SK-N-SH treated with all-trans-retinoic acid at 6 μM for 48 hours (cell line): ENCODE measurements at regions not wholly inside any gene's neighbourhood (a gene's known extent, or its start where the extent isn't known, plus 50 kb on each side); places are given as distances from the start of the nearest gene placed in this dataset.

Source experiments
- ATAC-seq: fragments of 200-7000 bp; cut with Tn5 transposase; 3 replicates; pipeline ENCODE4 v1.9.1; 2020; ENCODE audit warnings: mild to moderate bottlenecking, moderate library complexity
- ARNTL ChIP-seq: fragments of 450-650 bp; formaldehyde crosslinking; IDR thresholded peaks from 2 replicates; pipeline ENCODE4 v1.5.0; 2020; ENCODE audit warnings: low read depth, mild to moderate bottlenecking, moderate library complexity, borderline replicate concordance
- CSDC2 ChIP-seq: fragments of 250-450 bp; sonication (Bioruptor Pico); IDR thresholded peaks from 2 replicates; pipeline ENCODE4 v1.5.0; 2020; ENCODE audit warnings: mild to moderate bottlenecking, moderate library complexity
- ESRRG ChIP-seq: fragments of 250-450 bp; sonication (Bioruptor Pico); IDR thresholded peaks from 2 replicates; pipeline ENCODE4 v1.6.1; 2021; ENCODE audit warnings: mild to moderate bottlenecking
- GLIS3 ChIP-seq: fragments of 250-450 bp; sonication (Bioruptor Pico); IDR thresholded peaks from 2 replicates; pipeline ENCODE4 v1.5.0; 2020; ENCODE audit warnings: mild to moderate bottlenecking, moderate library complexity
- ISL1 ChIP-seq: fragments of 250-450 bp; sonication (Bioruptor Pico); IDR thresholded peaks from 2 replicates; pipeline ENCODE4 v2.1.2; 2022; ENCODE audit warnings: mild to moderate bottlenecking, moderate library complexity
- OSR1 ChIP-seq: fragments of 250-450 bp; sonication (Bioruptor Pico); IDR thresholded peaks from 2 replicates; pipeline ENCODE4 v1.8.0; 2022; ENCODE audit warnings: moderate library complexity, mild to moderate bottlenecking, inconsistent platforms
- PPARA ChIP-seq: fragments of 250-450 bp; sonication (Bioruptor Pico); IDR thresholded peaks from 2 replicates; pipeline ENCODE4 v1.5.0; 2020; ENCODE audit warnings: mild to moderate bottlenecking, borderline replicate concordance
- RARB ChIP-seq: fragments of 250-450 bp; sonication (Bioruptor Pico); IDR thresholded peaks from 2 replicates; pipeline ENCODE4 v1.8.0; 2021; ENCODE audit warnings: mild to moderate bottlenecking, moderate library complexity
- SNAI2 ChIP-seq: fragments of 250-450 bp; sonication (Bioruptor Pico); IDR thresholded peaks from 2 replicates; pipeline ENCODE4 v1.5.0; 2020; ENCODE audit warnings: mild to moderate bottlenecking, moderate library complexity
- TCF4 ChIP-seq: fragments of 250-450 bp; sonication (Bioruptor Pico); IDR thresholded peaks from 2 replicates; pipeline ENCODE4 v1.8.0; 2021; ENCODE audit warnings: mild to moderate bottlenecking, moderate library complexity, borderline replicate concordance
- TOX ChIP-seq: fragments of 250-450 bp; sonication (Bioruptor Pico); IDR thresholded peaks from 2 replicates; pipeline ENCODE4 v1.8.0; 2021; ENCODE audit warnings: mild to moderate bottlenecking, moderate library complexity, borderline replicate concordance
- ZC3H10 ChIP-seq: fragments of 250-450 bp; sonication (Bioruptor Pico); IDR thresholded peaks from 2 replicates; pipeline ENCODE4 v1.5.1; 2021; ENCODE audit warnings: mild to moderate bottlenecking, moderate library complexity
- ZFP3 ChIP-seq: fragments of 250-450 bp; sonication (Bioruptor Pico); IDR thresholded peaks from 2 replicates; pipeline ENCODE4 v1.5.0; 2020; ENCODE audit warnings: mild to moderate bottlenecking, moderate library complexity
- ZFP30 ChIP-seq: fragments of 450-650 bp; formaldehyde crosslinking; IDR thresholded peaks from 2 replicates; pipeline ENCODE4 v1.5.0; 2022; ENCODE audit warnings: mild to moderate bottlenecking, moderate library complexity
- ZNF565 ChIP-seq: fragments of 450-650 bp; formaldehyde crosslinking; conservative IDR thresholded peaks from 2 replicates; pipeline ENCODE4 v1.5.0; 2020; ENCODE audit warnings: low read depth, mild to moderate bottlenecking, moderate library complexity
- ZNF70 ChIP-seq: fragments of 450-650 bp; formaldehyde crosslinking; IDR thresholded peaks from 2 replicates; pipeline ENCODE4 v1.5.0; 2020; ENCODE audit warnings: mild to moderate bottlenecking, moderate library complexity
- ZNF8 ChIP-seq: fragments of 450-650 bp; formaldehyde crosslinking; IDR thresholded peaks from 2 replicates; pipeline ENCODE4 v1.5.0; 2020; ENCODE audit warnings: mild to moderate bottlenecking, moderate library complexity
- TF ChIP-seq, protein P1 (sequence below): fragments of 250-450 bp; sonication (Bioruptor Pico); IDR thresholded peaks from 2 replicates; pipeline ENCODE4 v1.5.0; 2020; ENCODE audit warnings: mild to moderate bottlenecking, moderate library complexity
- TF ChIP-seq, protein P2 (sequence below): fragments of 250-450 bp; sonication (Bioruptor Pico); IDR thresholded peaks from 2 replicates; pipeline ENCODE4 v1.8.0; 2021; ENCODE audit warnings: low read depth, mild to moderate bottlenecking, moderate library complexity, borderline replicate concordance
- TF ChIP-seq, protein P3 (sequence below): fragments of 250-450 bp; sonication (Bioruptor Pico); IDR thresholded peaks from 2 replicates; pipeline ENCODE4 v1.8.0; 2020; ENCODE audit warnings: mild to moderate bottlenecking, moderate library complexity, borderline replicate concordance
- TF ChIP-seq, protein P4 (sequence below): fragments of 250-450 bp; sonication (Bioruptor Pico); IDR thresholded peaks from 2 replicates; pipeline ENCODE4 v1.5.1; 2020; ENCODE audit warnings: low read depth, mild to moderate bottlenecking, moderate library complexity

DNA sequence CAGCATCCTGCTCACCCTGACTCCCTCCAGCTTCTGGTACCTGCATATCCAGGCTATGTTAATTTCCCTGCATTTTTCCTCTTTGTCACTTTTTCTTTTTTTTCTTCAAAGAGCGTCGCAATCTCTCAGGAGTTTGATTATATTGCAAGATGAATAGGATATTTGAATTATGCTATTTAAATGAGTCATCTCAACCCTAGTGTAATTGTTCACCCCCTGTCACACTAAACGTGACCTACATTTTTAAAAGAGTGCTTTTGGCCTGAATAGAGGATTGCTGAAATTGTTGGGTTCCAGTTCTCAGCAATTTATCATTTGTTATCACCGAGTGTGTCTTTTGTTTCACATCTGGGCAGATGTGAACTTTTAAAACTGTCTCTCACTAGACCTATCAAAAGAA, 294.7 kb downstream of the SOX2 start (continued):
- TF ChIP-seq ZFP30 (no peak), ZC3H10 (no peak), SNAI2 (CRISPR knock-in tag) (no peak), GLIS3 (CRISPR knock-in tag) (no peak), RARB (CRISPR knock-in tag) (no peak), ZFP3 (CRISPR knock-in tag) (no peak)

DNA sequence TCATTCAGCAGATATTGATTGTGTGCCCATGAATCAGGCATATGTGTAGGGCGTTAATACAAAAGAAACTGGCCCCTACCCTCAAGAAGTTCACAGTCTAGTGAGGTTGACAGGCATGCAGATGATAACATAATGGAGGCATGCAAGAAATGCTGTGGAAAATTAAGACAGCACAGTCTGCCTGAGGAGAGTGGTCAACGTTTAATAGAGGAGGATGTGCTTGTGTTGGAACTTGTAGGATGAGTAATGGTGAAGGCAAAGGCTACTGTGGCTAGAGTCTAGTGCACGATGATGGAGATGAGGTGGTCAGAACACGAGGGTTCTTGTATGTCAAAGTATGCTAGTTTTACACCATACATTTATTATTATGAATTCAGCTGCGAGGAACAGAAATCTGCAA, 295.7 kb downstream of the SOX2 start:
- no peak for TF ChIP-seq ISL1 (CRISPR knock-in tag)
- no peak for TF ChIP-seq ESRRG
- TF ChIP-seq OSR1 (CRISPR knock-in tag) = no peak
- TF ChIP-seq PPARA (CRISPR knock-in tag) = no peak
- TF ChIP-seq ZNF70 (CRISPR knock-in tag) = no peak
- no peak for TF ChIP-seq CSDC2 (CRISPR knock-in tag)
- TF ChIP-seq, protein P1, sequence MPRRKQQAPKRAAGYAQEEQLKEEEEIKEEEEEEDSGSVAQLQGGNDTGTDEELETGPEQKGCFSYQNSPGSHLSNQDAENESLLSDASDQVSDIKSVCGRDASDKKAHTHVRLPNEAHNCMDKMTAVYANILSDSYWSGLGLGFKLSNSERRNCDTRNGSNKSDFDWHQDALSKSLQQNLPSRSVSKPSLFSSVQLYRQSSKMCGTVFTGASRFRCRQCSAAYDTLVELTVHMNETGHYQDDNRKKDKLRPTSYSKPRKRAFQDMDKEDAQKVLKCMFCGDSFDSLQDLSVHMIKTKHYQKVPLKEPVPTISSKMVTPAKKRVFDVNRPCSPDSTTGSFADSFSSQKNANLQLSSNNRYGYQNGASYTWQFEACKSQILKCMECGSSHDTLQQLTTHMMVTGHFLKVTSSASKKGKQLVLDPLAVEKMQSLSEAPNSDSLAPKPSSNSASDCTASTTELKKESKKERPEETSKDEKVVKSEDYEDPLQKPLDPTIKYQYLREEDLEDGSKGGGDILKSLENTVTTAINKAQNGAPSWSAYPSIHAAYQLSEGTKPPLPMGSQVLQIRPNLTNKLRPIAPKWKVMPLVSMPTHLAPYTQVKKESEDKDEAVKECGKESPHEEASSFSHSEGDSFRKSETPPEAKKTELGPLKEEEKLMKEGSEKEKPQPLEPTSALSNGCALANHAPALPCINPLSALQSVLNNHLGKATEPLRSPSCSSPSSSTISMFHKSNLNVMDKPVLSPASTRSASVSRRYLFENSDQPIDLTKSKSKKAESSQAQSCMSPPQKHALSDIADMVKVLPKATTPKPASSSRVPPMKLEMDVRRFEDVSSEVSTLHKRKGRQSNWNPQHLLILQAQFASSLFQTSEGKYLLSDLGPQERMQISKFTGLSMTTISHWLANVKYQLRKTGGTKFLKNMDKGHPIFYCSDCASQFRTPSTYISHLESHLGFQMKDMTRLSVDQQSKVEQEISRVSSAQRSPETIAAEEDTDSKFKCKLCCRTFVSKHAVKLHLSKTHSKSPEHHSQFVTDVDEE (CRISPR knock-in tag) = no peak
- TF ChIP-seq TCF4 (CRISPR knock-in tag) = no peak
- TF ChIP-seq ZNF8 (CRISPR knock-in tag) = no peak
- TF ChIP-seq ARNTL (CRISPR knock-in tag) = no peak
- TF ChIP-seq, protein P2, sequence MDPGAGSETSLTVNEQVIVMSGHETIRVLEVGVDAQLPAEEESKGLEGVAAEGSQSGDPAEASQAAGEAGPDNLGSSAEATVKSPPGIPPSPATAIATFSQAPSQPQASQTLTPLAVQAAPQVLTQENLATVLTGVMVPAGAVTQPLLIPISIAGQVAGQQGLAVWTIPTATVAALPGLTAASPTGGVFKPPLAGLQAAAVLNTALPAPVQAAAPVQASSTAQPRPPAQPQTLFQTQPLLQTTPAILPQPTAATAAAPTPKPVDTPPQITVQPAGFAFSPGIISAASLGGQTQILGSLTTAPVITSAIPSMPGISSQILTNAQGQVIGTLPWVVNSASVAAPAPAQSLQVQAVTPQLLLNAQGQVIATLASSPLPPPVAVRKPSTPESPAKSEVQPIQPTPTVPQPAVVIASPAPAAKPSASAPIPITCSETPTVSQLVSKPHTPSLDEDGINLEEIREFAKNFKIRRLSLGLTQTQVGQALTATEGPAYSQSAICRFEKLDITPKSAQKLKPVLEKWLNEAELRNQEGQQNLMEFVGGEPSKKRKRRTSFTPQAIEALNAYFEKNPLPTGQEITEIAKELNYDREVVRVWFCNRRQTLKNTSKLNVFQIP (CRISPR knock-in tag) = no peak
- TF ChIP-seq RARB (CRISPR knock-in tag) = no peak
- TF ChIP-seq GLIS3 (CRISPR knock-in tag) = no peak
- TF ChIP-seq TOX (CRISPR knock-in tag) = no peak
- TF ChIP-seq, protein P3, sequence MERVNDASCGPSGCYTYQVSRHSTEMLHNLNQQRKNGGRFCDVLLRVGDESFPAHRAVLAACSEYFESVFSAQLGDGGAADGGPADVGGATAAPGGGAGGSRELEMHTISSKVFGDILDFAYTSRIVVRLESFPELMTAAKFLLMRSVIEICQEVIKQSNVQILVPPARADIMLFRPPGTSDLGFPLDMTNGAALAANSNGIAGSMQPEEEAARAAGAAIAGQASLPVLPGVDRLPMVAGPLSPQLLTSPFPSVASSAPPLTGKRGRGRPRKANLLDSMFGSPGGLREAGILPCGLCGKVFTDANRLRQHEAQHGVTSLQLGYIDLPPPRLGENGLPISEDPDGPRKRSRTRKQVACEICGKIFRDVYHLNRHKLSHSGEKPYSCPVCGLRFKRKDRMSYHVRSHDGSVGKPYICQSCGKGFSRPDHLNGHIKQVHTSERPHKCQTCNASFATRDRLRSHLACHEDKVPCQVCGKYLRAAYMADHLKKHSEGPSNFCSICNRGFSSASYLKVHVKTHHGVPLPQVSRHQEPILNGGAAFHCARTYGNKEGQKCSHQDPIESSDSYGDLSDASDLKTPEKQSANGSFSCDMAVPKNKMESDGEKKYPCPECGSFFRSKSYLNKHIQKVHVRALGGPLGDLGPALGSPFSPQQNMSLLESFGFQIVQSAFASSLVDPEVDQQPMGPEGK (CRISPR knock-in tag) = no peak
- ATAC-seq = no peak

DNA sequence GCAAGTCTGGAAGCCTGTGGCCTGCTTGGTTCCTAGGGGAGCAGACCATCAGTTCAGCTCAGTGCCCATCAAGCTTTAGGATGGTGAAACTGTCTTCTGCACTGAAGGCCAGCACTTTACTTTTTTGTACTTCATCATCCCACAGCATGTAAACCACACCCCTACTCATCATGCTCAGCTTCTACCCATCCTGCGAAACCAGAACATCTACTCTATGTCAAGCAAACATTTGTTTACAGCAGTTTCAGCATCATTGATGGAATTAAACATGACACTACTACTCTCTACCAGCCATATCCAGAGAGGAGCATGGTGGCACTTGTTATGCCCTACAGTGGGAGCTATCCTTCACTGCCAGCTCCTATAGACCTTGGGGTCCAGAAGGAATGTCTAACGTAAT, 306.6 kb downstream of the SOX2 start:
- TF ChIP-seq, protein P4, sequence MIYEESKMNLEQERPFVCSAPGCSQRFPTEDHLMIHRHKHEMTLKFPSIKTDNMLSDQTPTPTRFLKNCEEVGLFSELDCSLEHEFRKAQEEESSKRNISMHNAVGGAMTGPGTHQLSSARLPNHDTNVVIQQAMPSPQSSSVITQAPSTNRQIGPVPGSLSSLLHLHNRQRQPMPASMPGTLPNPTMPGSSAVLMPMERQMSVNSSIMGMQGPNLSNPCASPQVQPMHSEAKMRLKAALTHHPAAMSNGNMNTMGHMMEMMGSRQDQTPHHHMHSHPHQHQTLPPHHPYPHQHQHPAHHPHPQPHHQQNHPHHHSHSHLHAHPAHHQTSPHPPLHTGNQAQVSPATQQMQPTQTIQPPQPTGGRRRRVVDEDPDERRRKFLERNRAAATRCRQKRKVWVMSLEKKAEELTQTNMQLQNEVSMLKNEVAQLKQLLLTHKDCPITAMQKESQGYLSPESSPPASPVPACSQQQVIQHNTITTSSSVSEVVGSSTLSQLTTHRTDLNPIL (CRISPR knock-in tag) = no peak
- TF ChIP-seq OSR1 (CRISPR knock-in tag) (no peak), CSDC2 (CRISPR knock-in tag) (no peak), SNAI2 (CRISPR knock-in tag) (no peak), TOX (CRISPR knock-in tag) (no peak), PPARA (CRISPR knock-in tag) (no peak), ESRRG (no peak), TCF4 (CRISPR knock-in tag) (no peak), ZFP3 (CRISPR knock-in tag) (no peak), ISL1 (CRISPR knock-in tag) (no peak), RARB (CRISPR knock-in tag) (no peak), ZNF8 (CRISPR knock-in tag) (no peak), ZNF565 (CRISPR knock-in tag) (no peak)
- TF ChIP-seq, protein P2 (CRISPR knock-in tag) = no peak
- TF ChIP-seq, all 23 proteins: peak for 0
- ATAC-seq = no peak
